Peyer's patch (tissue), 4 donors: ENCODE measurements at regions not wholly inside any gene's neighbourhood (a gene's known extent, or its start where the extent isn't known, plus 50 kb on each side); places are given as distances from the start of the nearest gene placed in this dataset.

Source experiments
- POLR2A ChIP-seq, 2 donors: fragments of 450-650 bp; IDR thresholded peaks; one replicate each; pipeline ENCODE4 v1.5.1; 2017; ENCODE audit warnings: antibody characterized with exemption in 2 of 2, mild to moderate bottlenecking in 2 of 2, moderate library complexity in 2 of 2
- TF ChIP-seq, protein P1 (sequence below), 6 experiments: fragments of 450-650 bp in 4 of 6; fragments of 200-600 bp in 2 of 6; sonication (generic) in 1 of 6; IDR thresholded peaks; one replicate each; pipeline ENCODE4 v1.5.1; 2017 to 2019; ENCODE audit warnings: antibody characterized with exemption in 6 of 6, mild to moderate bottlenecking in 3 of 6, moderate library complexity in 1 of 6

DNA sequence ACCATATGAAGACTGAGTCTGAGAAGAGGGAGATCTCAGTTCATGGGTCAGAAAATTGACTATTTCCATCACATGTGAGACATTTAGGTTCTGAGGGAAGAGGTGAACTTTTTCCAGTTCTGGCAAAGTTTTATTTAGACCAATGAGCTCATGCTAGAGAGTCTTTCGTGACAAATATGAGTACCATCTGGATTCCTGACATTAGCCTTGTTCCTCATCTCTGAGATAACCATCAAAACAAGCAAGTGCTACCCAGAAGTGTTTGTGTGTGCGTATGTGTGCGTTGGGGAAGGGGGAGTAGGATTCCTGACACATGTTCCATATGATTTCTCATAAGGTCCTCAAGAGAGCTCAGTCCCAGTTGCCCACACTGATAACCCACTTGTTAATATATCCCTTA, 120.6 kb downstream of the FASLG start:
- TF ChIP-seq, protein P1, sequence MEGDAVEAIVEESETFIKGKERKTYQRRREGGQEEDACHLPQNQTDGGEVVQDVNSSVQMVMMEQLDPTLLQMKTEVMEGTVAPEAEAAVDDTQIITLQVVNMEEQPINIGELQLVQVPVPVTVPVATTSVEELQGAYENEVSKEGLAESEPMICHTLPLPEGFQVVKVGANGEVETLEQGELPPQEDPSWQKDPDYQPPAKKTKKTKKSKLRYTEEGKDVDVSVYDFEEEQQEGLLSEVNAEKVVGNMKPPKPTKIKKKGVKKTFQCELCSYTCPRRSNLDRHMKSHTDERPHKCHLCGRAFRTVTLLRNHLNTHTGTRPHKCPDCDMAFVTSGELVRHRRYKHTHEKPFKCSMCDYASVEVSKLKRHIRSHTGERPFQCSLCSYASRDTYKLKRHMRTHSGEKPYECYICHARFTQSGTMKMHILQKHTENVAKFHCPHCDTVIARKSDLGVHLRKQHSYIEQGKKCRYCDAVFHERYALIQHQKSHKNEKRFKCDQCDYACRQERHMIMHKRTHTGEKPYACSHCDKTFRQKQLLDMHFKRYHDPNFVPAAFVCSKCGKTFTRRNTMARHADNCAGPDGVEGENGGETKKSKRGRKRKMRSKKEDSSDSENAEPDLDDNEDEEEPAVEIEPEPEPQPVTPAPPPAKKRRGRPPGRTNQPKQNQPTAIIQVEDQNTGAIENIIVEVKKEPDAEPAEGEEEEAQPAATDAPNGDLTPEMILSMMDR (IDR thresholded peaks at IDR 0.05) = no peak
- no peak for TF ChIP-seq POLR2A (IDR thresholded peaks at IDR 0.05)
